PFSK-1 (cell line): ENCODE measurements at regions not wholly inside any gene's neighbourhood (a gene's known extent, or its start where the extent isn't known, plus 50 kb on each side); places are given as distances from the start of the nearest gene placed in this dataset.

Experiments used
- POLR2AphosphoS5 ChIP-seq: IDR thresholded peaks from 2 replicates; pipeline ENCODE4 v1.6.1; 2012; ENCODE audit warnings: low read depth, mild to moderate bottlenecking, control low read depth, low read length, moderate library complexity
- REST ChIP-seq, 2 experiments: IDR thresholded peaks; 2 replicates each; pipeline versions ENCODE4 v1.6.1 to v1.8.0; 2011 to 2012; ENCODE audit warnings: low read depth in 2 of 2, low read length in 2 of 2, control low read depth in 1 of 2, inconsistent platforms in 1 of 2, mild to moderate bottlenecking in 1 of 2, moderate library complexity in 1 of 2; ENCODE audit not compliant: insufficient read depth in 1 of 2
- SIN3A ChIP-seq: IDR thresholded peaks from 2 replicates; pipeline ENCODE4 v1.6.1; 2012; ENCODE audit warnings: mild to moderate bottlenecking, low read length, moderate library complexity, borderline replicate concordance; ENCODE audit not compliant: insufficient read depth
- TAF1 ChIP-seq: IDR thresholded peaks from 2 replicates; pipeline ENCODE4 v1.6.1; 2012; ENCODE audit warnings: low read length, control low read depth, borderline replicate concordance; ENCODE audit not compliant: insufficient read depth

GRCh38 chr4:135927651-135928050, 1604.6 kb downstream of the PCDH18 start:
- no peak for TF ChIP-seq REST (IDR thresholded peaks at IDR 0.05; ENCODE audit: insufficient read depth in 1 of 2, low read depth in 2 of 2, low read length in 2 of 2)
- TF ChIP-seq POLR2AphosphoS5: no peak
- no peak for TF ChIP-seq TAF1
- no peak for TF ChIP-seq SIN3A
